ENCODE measurements at regions not wholly inside any gene's neighbourhood (a gene's known extent, or its start where the extent isn't known, plus 50 kb on each side); places are given as distances from the start of the nearest gene placed in this dataset.

DNA sequence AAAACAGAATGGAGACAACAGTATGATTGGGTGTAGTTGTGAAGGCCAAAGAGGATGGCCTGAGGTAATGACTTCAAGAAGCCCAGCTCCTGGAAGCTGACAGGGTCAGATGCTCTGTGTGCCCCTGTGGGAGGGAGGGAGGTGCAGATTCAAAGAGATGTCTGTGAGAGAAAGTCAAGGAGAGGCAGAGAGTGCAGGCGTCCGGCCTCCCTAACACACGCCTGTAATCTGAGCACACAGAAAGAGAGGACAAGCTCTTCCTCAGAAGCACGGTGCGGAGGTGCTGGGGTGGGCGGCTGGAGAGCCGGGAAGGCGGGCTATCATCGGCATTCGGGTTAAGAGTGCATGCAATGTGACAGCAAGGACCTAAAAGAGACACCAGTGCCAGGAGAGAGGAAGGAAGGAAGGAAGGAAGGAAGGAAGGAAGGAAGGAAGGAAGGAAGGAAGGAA is 238.2 kb upstream of the HES1 start (continued):
- no peak for TF ChIP-seq JUND (IDR thresholded peaks at IDR 0.05; ENCODE audit: low read length)

All from H1 (cell line).